IMR-90 (cell line): ENCODE measurements at regions not wholly inside any gene's neighbourhood (a gene's known extent, or its start where the extent isn't known, plus 50 kb on each side); places are given as distances from the start of the nearest gene placed in this dataset.

Source experiments
- ATAC-seq: fragments of 200-7000 bp; cut with Tn5 transposase; 2 replicates; pipeline ENCODE4 v1.9.1; 2020; ENCODE audit warnings: low read depth, mild to moderate bottlenecking, moderate library complexity
- BruUV-seq: library from RNA; stranded (reverse); fragments of 400-500 nt; replicated peaks from 2 replicates; lab custom pipeline; 2021; lab: Mats Ljungman, UMichigan
- CTCF ChIA-PET: fragments of 300-600 bp; formaldehyde crosslinking; extraction: SDS; loops from one replicate; lab custom pipeline; 2021; ENCODE audit warnings: antibody characterized with exemption; lab: Yijun Ruan, JAX
- POLR2A ChIA-PET: fragments of 300-600 bp; sonication (Branson Sonifier 250); formaldehyde crosslinking; loops from one replicate; lab custom pipeline; 2022; ENCODE audit warnings: antibody characterized with exemption; ENCODE audit not compliant: unreplicated experiment; lab: Charles Lee
- DNase-seq: peaks from one replicate; pipeline ENCODE4 v3.0.0; 2013
- H2AFZ ChIP-seq: replicated peaks from 2 replicates; pipeline ENCODE3; 2013; ENCODE audit warnings: low read length, mild to moderate bottlenecking; ENCODE audit not compliant: poor library complexity
- H2AK5ac ChIP-seq: 2 replicates; pipeline ENCODE4 v1.6.1; 2013; ENCODE audit warnings: low read depth, low read length, inconsistent platforms
- H2AK9ac ChIP-seq: replicated peaks from 2 replicates; pipeline ENCODE3; 2013; ENCODE audit warnings: mild to moderate bottlenecking, low read depth, low read length, moderate library complexity; ENCODE audit not compliant: poor library complexity
- H2BK120ac ChIP-seq: 2 replicates; pipeline ENCODE4 v1.6.1; 2013; ENCODE audit warnings: low read depth, low read length, inconsistent platforms
- H2BK15ac ChIP-seq: 3 replicates; pipeline ENCODE4 v1.6.1; 2013; ENCODE audit warnings: low read depth, low read length, inconsistent platforms
- H2BK20ac ChIP-seq: 2 replicates; pipeline ENCODE4 v1.6.1; 2013; ENCODE audit warnings: low read depth, mild to moderate bottlenecking, inconsistent platforms, low read length, moderate library complexity
- H2BK5ac ChIP-seq: 2 replicates; pipeline ENCODE4 v1.6.1; 2013; ENCODE audit warnings: mild to moderate bottlenecking, low read depth, low read length, inconsistent platforms; ENCODE audit not compliant: poor library complexity, severe bottlenecking
- H3K14ac ChIP-seq: replicated peaks from 2 replicates; pipeline ENCODE4 v1.6.1; 2013; ENCODE audit warnings: low read depth, low read length, inconsistent platforms
- H3K18ac ChIP-seq: 2 replicates; pipeline ENCODE4 v1.6.1; 2013; ENCODE audit warnings: low read depth, low read length, control low read depth
- H3K23ac ChIP-seq: 2 replicates; pipeline ENCODE4 v1.6.1; 2013; ENCODE audit warnings: low read depth, low read length, inconsistent platforms
- H3K27ac ChIP-seq: 2 replicates; pipeline ENCODE4 v1.5.1; 2013; ENCODE audit warnings: mild to moderate bottlenecking, control low read depth, low read length; ENCODE audit not compliant: insufficient read depth
- H3K27me3 ChIP-seq: 2 replicates; pipeline ENCODE4 v1.6.1; 2013; ENCODE audit warnings: low read length; ENCODE audit not compliant: control insufficient read depth, insufficient read depth
- H3K36me3 ChIP-seq: 2 replicates; pipeline ENCODE4 v1.6.1; 2013; ENCODE audit warnings: low read length, mixed read lengths; ENCODE audit not compliant: control insufficient read depth, insufficient read depth
- H3K4ac ChIP-seq: 2 replicates; pipeline ENCODE4 v1.6.1; 2013; ENCODE audit warnings: low read depth, low read length, inconsistent platforms
- H3K4me1 ChIP-seq: 2 replicates; pipeline ENCODE4 v1.6.1; 2013; ENCODE audit warnings: low read length, mixed read lengths; ENCODE audit not compliant: control insufficient read depth, insufficient read depth
- H3K4me2 ChIP-seq: 2 replicates; pipeline ENCODE4 v1.6.1; 2013; ENCODE audit warnings: low read depth, mild to moderate bottlenecking, control low read depth, low read length, moderate library complexity
- H3K4me3 ChIP-seq: 2 replicates; pipeline ENCODE4 v1.5.1; 2013; ENCODE audit warnings: low read depth, mild to moderate bottlenecking, control low read depth, low read length, moderate library complexity; ENCODE audit not compliant: insufficient read depth
- H3K56ac ChIP-seq: 2 replicates; pipeline ENCODE4 v1.6.1; 2013; ENCODE audit warnings: low read length, inconsistent platforms; ENCODE audit not compliant: insufficient read depth; ENCODE audit errors: extremely low read depth
- H3K79me1 ChIP-seq, 2 experiments: 2 replicates each; pipeline ENCODE4 v1.6.1; 2013; ENCODE audit warnings: low read length in 2 of 2, inconsistent platforms in 1 of 2, low read depth in 1 of 2
- H3K9ac ChIP-seq: 2 replicates; pipeline ENCODE4 v1.6.1; 2013; ENCODE audit warnings: low read depth, low read length, control low read depth
- H3K9me1 ChIP-seq: 2 replicates; pipeline ENCODE4 v1.6.1; 2013; ENCODE audit warnings: low read length, inconsistent platforms; ENCODE audit not compliant: insufficient read depth
- H3K9me3 ChIP-seq: 2 replicates; pipeline ENCODE4 v1.6.1; 2013; ENCODE audit warnings: low read length; ENCODE audit not compliant: control insufficient read depth, insufficient read depth
- H4K20me1 ChIP-seq: 2 replicates; pipeline ENCODE4 v1.6.1; 2013; ENCODE audit warnings: low read length, inconsistent platforms; ENCODE audit not compliant: insufficient read depth
- H4K5ac ChIP-seq: 2 replicates; pipeline ENCODE4 v1.6.1; 2013; ENCODE audit warnings: mild to moderate bottlenecking, low read depth, low read length, control low read depth
- H4K8ac ChIP-seq, 2 experiments: 2 replicates each; pipeline ENCODE4 v1.6.1; 2013; ENCODE audit warnings: low read depth in 2 of 2, low read length in 2 of 2, control low read depth in 1 of 2, inconsistent platforms in 1 of 2
- H4K91ac ChIP-seq: 2 replicates; pipeline ENCODE4 v1.6.1; 2013; ENCODE audit warnings: low read depth, low read length, inconsistent platforms; ENCODE audit not compliant: insufficient read depth
- CTCF ChIP-seq: conservative IDR thresholded peaks from 2 replicates; pipeline ENCODE4 v1.5.1; 2012; ENCODE audit warnings: mild to moderate bottlenecking, low read depth, low read length, improper control_type of control experiment
- ELK1 ChIP-seq: fragments of 150-350 bp; IDR thresholded peaks from 2 replicates; pipeline ENCODE4 v1.6.1; 2016; ENCODE audit warnings: low read depth, mild to moderate bottlenecking, low read length, moderate library complexity, borderline replicate concordance
- MAFK ChIP-seq: IDR thresholded peaks from 2 replicates; pipeline ENCODE4 v1.6.1; 2012; ENCODE audit warnings: low read depth, low read length, improper control_type of control experiment
- MAZ ChIP-seq: IDR thresholded peaks from 2 replicates; pipeline ENCODE4 v1.6.1; 2012; ENCODE audit warnings: low read depth, mild to moderate bottlenecking, low read length, improper control_type of control experiment, moderate library complexity, borderline replicate concordance
- MXI1 ChIP-seq: IDR thresholded peaks from 2 replicates; pipeline ENCODE4 v1.6.1; 2012; ENCODE audit warnings: low read depth, mild to moderate bottlenecking, low read length, moderate library complexity, borderline replicate concordance
- RCOR1 ChIP-seq: IDR thresholded peaks from 2 replicates; pipeline ENCODE4 v1.6.1; 2012; ENCODE audit warnings: mild to moderate bottlenecking, low read length, improper control_type of control experiment; ENCODE audit not compliant: insufficient replicate concordance
- SMC3 ChIP-seq: fragments of 150-350 bp; IDR thresholded peaks from 2 replicates; pipeline ENCODE4 v1.6.1; 2016; ENCODE audit warnings: low read depth, mild to moderate bottlenecking, antibody characterized with exemption, low read length, moderate library complexity
- WGBS, 2 experiments: methylation state at CpG; one replicate each; pipeline versions ENCODE4 v1.1.5 to v1.1.7; 2013; ENCODE audit warnings: missing lambda C conversion rate in 2 of 2; ENCODE audit not compliant: insufficient read length in 1 of 2; ENCODE audit errors: extremely low coverage in 2 of 2; 5-methylcytosine and 5-hydroxymethylcytosine counted together
- dilution Hi-C: fragments of 300-500 bp; cut with HindIII; formaldehyde crosslinking; loops from one replicate; pipeline ENCODE4 v1.14.3; 2018; ENCODE audit warnings: low sequenced_read_pairs; ENCODE audit not compliant: unreplicated experiment
- in situ Hi-C: fragments of 300-500 bp; cut with MboI; formaldehyde crosslinking; loops from 3 replicates; pipeline ENCODE4 v1.14.3; 2019; ENCODE audit warnings: low sequenced_read_pairs, inconsistent platforms, mixed read lengths
- intact Hi-C: fragments of 100-400 bp; cut with micrococcal nuclease; formaldehyde crosslinking; loops from 2 replicates; pipeline ENCODE4 v1.10.0; 2022

- H2BK15ac ChIP-seq = no peak overlapping the region
- DNase-seq (peak; percentile 63), ATAC-seq (peak; percentile 98)
- H3K9me3 ChIP-seq = no peaks in the 10 kb centered on the region
- WGBS, 2 experiments = 31% methylated on average over 3 of the region's 5 CpGs; no CpG with 5 or more reads in 1 of the 2 experiments
- no peak overlapping the region for H2AFZ ChIP-seq
- no peaks in the 10 kb centered on the region for H3K36me3 ChIP-seq
- H3K14ac ChIP-seq = no peak overlapping the region
- H4K8ac ChIP-seq = no peak overlapping the region
- no peak overlapping the region for H2AK5ac ChIP-seq
- H3K79me1 ChIP-seq = no peaks in the 10 kb centered on the region; a peak in 1 of 4 replicates
- no peak overlapping the region for H2BK5ac ChIP-seq
- H3K56ac ChIP-seq = no peak overlapping the region
- no peak overlapping the region for H3K18ac ChIP-seq
- intact Hi-C loops (no loop called here), dilution Hi-C loops (no loop called here), in situ Hi-C loops (no loop called here)
- H3K4me2 ChIP-seq = no peak overlapping the region
- no peak overlapping the region for H3K9ac ChIP-seq
- ChIA-PET POLR2A (no interaction called here), CTCF (interaction anchor here (1.1 to 2.3 kb wide), 2 partner anchors 12 to 24 kb away, joined by 3 to 5 read pairs; no protein-coding TSS in a partner anchor)
- H3K4me3 ChIP-seq = no peak overlapping the region
- no peak overlapping the region for H4K5ac ChIP-seq
- H3K27me3 ChIP-seq = peaks cover 5% of the 10 kb centered on the region
- H3K9me1 ChIP-seq = no peaks in the 10 kb centered on the region
- peak; percentile 74 for TF ChIP-seq RCOR1
- peak; percentile 58; the same call in 1 of the 2 replicates for TF ChIP-seq MXI1
- TF ChIP-seq MAZ = no peak
- TF ChIP-seq SMC3 = peak; percentile 27; the same call in 1 of the 2 replicates
- no peak for TF ChIP-seq MAFK
- TF ChIP-seq CTCF = no peak
- TF ChIP-seq ELK1 = no peak
- no peaks in the 10 kb centered on the region for H4K20me1 ChIP-seq
- no peak overlapping the region for H2AK9ac ChIP-seq
- H2BK20ac ChIP-seq = no peak overlapping the region
- no TSS peak for BruUV-seq
- no peak overlapping the region for H3K4ac ChIP-seq
- no peak overlapping the region for H4K91ac ChIP-seq
- H3K4me1 ChIP-seq = no peaks in the 10 kb centered on the region
- no peak overlapping the region for H3K23ac ChIP-seq
- H3K27ac ChIP-seq = no peak overlapping the region
- H2BK120ac ChIP-seq = no peak overlapping the region
Measured at GRCh38 chr2:30385327-30385726, 61.7 kb upstream of the LCLAT1 start.
